ENCODE measurements at regions not wholly inside any gene's neighbourhood (a gene's known extent, or its start where the extent isn't known, plus 50 kb on each side); places are given as distances from the start of the nearest gene placed in this dataset.

DNA sequence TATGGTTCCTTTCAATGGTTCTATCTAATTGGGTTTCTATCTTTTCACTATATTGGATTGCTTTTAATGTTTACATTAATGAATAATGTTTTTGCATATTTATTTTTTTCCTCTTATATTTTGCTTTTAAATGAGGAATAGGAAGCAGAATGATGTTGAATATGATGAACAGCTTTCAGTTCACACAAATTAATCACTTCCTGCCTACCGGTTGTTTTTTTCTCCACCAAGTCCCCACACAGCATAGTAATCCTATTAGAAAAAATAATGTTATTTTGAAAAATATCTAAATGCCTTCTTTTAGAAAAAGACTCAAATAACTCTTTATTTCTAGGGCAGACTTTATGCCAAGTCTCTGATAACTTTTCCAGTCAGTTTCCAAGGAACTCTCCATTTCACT is 184.9 kb upstream of the MIR17HG start:
- no peaks in the 10 kb centered on the region for H3K4me1 ChIP-seq (ENCODE audit: control insufficient read depth in 2 of 2, insufficient read depth in 2 of 2, low read length in 2 of 2)
- no peaks in the 10 kb centered on the region for H3K27me3 ChIP-seq (ENCODE audit: control insufficient read depth in 2 of 2, insufficient read depth in 1 of 2, low read length in 1 of 2)
- no peak overlapping the region for H3K4me3 ChIP-seq (ENCODE audit: low read length in 2 of 2)
- WGBS = 28% methylated on average over 1 of the region's 1 CpG
- DNase-seq (ENCODE audit: low read depth in 6 of 9, low spot score in 9 of 9) = no peak
- H3K36me3 ChIP-seq (ENCODE audit: control insufficient read depth in 2 of 2, insufficient read depth in 2 of 2, low read length in 1 of 2) = no peaks in the 10 kb centered on the region
- H3K9me3 ChIP-seq (ENCODE audit: control insufficient read depth in 2 of 2, insufficient read depth in 1 of 2, low read length in 1 of 2) = no peaks in the 10 kb centered on the region
- H3K27ac ChIP-seq (ENCODE audit: low read depth in 1 of 2, low read length in 1 of 2) = no peak overlapping the region

DNA sequence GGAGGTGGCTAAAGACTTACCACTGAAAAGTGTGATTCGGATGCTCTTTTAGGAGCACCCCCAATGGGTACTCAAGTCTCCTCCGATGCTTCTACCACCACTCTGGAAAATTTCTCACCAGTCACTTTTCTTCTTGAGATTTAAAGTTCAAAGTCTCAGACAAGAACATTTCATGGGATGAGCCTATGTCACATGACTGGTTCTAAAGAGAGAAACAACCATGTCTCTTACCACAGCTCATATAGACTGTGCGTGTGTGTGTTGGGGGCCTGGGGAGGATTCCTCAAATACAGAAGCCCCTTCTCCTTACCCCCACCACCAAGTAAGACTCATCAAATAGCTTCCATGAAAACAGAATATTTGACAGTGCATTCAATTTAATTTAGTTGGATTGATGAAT is 181.7 kb upstream of the MIR17HG start:
- Histone ChIP-seq H3K4me1 (ENCODE audit: control insufficient read depth in 2 of 2, insufficient read depth in 2 of 2, low read length in 2 of 2) (no peaks in the 10 kb centered on the region), H3K27me3 (ENCODE audit: control insufficient read depth in 2 of 2, insufficient read depth in 1 of 2, low read length in 1 of 2) (no peaks in the 10 kb centered on the region), H3K27ac (ENCODE audit: low read depth in 1 of 2, low read length in 1 of 2) (no peak overlapping the region), H3K9me3 (ENCODE audit: control insufficient read depth in 2 of 2, insufficient read depth in 1 of 2, low read length in 1 of 2) (no peaks in the 10 kb centered on the region), H3K36me3 (ENCODE audit: control insufficient read depth in 2 of 2, insufficient read depth in 2 of 2, low read length in 1 of 2) (no peaks in the 10 kb centered on the region), H3K4me3 (ENCODE audit: low read length in 2 of 2) (no peak overlapping the region)
- WGBS = 78% methylated on average over 3 of the region's 3 CpGs
- DNase-seq (ENCODE audit: low read depth in 6 of 9, low spot score in 9 of 9) = no peak

DNA sequence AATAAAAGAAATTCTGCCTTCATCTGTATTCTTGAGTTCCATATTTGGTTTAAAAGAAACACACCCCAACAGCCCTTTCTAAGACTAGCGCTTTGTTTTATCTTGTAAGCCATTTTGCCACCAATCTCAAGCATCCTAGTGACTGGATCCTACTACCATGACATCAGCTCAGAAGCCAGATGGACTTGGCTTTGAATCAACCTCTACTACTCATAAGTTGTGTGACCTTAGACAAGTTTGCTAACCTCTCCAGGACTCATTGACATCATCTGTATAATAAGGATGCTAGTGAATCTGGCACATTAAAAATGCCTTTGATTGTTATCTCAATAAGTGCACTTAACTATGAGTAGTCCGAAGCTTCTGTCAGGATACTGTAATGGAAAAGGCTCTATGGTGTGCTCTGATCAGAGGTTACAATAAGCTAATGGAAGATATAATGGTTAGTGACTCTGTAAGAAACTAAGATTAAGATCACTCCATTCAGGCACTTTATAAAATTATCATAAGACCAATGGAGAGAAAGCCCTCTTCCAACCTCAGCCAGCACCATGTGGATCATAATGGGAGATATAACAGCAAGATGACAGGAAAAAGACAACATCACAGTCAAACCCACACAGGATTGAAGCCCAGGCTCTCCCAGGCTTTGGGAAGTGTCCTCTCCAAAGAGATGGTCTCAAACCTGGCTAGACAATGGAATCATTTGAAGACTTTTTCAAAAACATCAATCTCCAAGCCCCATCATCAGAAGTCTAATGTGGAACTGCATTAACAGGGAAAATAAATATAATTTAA is 180.6 kb upstream of the MIR17HG start:
- DNase-seq (ENCODE audit: low read depth in 6 of 9, low spot score in 9 of 9) = no peak
- no peaks in the 10 kb centered on the region for H3K4me1 ChIP-seq (ENCODE audit: control insufficient read depth in 2 of 2, insufficient read depth in 2 of 2, low read length in 2 of 2)
- WGBS = 44% methylated on average over 2 of the region's 2 CpGs
- H3K36me3 ChIP-seq (ENCODE audit: control insufficient read depth in 2 of 2, insufficient read depth in 2 of 2, low read length in 1 of 2) = no peaks in the 10 kb centered on the region
- no peaks in the 10 kb centered on the region for H3K27me3 ChIP-seq (ENCODE audit: control insufficient read depth in 2 of 2, insufficient read depth in 1 of 2, low read length in 1 of 2)
- no peak overlapping the region for H3K4me3 ChIP-seq (ENCODE audit: low read length in 2 of 2)
- no peak overlapping the region for H3K27ac ChIP-seq (ENCODE audit: low read depth in 1 of 2, low read length in 1 of 2)
- no peaks in the 10 kb centered on the region for H3K9me3 ChIP-seq (ENCODE audit: control insufficient read depth in 2 of 2, insufficient read depth in 1 of 2, low read length in 1 of 2)

DNA sequence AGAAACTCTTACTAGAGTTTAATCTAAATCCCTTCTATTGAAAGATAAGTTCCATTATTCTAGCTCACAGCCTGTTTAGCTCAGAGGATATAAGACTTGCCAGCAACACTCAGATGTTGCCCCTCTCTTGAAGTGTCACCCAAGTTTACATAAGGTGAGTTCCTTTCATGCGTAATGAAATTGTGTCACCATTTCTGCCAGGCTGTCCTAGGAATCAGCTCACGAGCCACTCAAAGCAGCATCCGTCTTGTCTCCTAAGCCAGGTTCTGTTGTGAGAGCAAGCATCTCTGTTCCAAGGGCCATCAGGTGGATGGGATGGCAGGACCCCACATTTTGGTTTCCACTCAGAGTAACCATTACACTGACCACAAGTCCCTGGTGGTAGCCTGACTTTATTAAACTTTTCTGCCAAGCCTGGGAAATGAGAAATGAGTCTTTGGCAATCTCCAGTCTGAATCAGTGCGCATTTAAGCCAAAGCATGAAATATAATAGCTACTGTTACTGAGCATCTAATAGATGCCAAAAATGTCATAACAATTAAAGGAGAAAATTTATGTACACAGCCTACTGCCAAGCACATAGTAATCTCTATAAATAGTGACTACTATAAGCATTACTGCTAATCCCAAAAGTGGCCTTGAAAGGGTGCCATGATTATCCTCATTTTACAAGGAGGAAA is 179.6 kb upstream of the MIR17HG start:
- no peak overlapping the region for H3K27ac ChIP-seq (ENCODE audit: low read depth in 1 of 2, low read length in 1 of 2)
- no peaks in the 10 kb centered on the region for H3K36me3 ChIP-seq (ENCODE audit: control insufficient read depth in 2 of 2, insufficient read depth in 2 of 2, low read length in 1 of 2)
- no peak for DNase-seq (ENCODE audit: low read depth in 6 of 9, low spot score in 9 of 9)
- H3K9me3 ChIP-seq (ENCODE audit: control insufficient read depth in 2 of 2, insufficient read depth in 1 of 2, low read length in 1 of 2) = no peaks in the 10 kb centered on the region
- no peaks in the 10 kb centered on the region for H3K4me1 ChIP-seq (ENCODE audit: control insufficient read depth in 2 of 2, insufficient read depth in 2 of 2, low read length in 2 of 2)
- 93% methylated on average over 4 of the region's 4 CpGs for WGBS
- H3K4me3 ChIP-seq (ENCODE audit: low read length in 2 of 2) = no peak overlapping the region
- H3K27me3 ChIP-seq (ENCODE audit: control insufficient read depth in 2 of 2, insufficient read depth in 1 of 2, low read length in 1 of 2) = no peaks in the 10 kb centered on the region

DNA sequence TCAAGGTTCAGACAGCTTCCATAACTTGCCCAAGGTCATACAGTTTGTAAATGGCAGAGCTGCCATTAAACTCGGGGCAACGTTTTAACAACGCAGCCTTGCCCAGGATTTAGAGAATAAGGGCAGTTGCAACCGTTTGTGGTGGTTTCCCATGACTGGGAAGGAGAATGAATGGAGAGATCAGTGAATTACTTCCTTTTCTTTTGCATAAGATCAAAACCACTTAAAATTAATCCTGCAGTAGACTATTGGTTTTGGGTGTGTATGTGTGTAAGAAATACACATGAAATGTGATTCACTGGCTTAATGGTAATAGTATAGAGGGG is 179.1 kb upstream of the MIR17HG start:
- WGBS = 48% methylated on average over 4 of the region's 4 CpGs
- no peaks in the 10 kb centered on the region for H3K27me3 ChIP-seq (ENCODE audit: control insufficient read depth in 2 of 2, insufficient read depth in 1 of 2, low read length in 1 of 2)
- H3K27ac ChIP-seq (ENCODE audit: low read depth in 1 of 2, low read length in 1 of 2) = no peak overlapping the region
- no peaks in the 10 kb centered on the region for H3K4me1 ChIP-seq (ENCODE audit: control insufficient read depth in 2 of 2, insufficient read depth in 2 of 2, low read length in 2 of 2)
- H3K9me3 ChIP-seq (ENCODE audit: control insufficient read depth in 2 of 2, insufficient read depth in 1 of 2, low read length in 1 of 2) = no peaks in the 10 kb centered on the region
- no peak for DNase-seq (ENCODE audit: low read depth in 6 of 9, low spot score in 9 of 9)
- no peaks in the 10 kb centered on the region for H3K36me3 ChIP-seq (ENCODE audit: control insufficient read depth in 2 of 2, insufficient read depth in 2 of 2, low read length in 1 of 2)
- H3K4me3 ChIP-seq (ENCODE audit: low read length in 2 of 2) = no peak overlapping the region

- no peaks in the 10 kb centered on the region for H3K9me3 ChIP-seq (ENCODE audit: control insufficient read depth in 2 of 2, insufficient read depth in 1 of 2, low read length in 1 of 2)
- no peaks in the 10 kb centered on the region for H3K36me3 ChIP-seq (ENCODE audit: control insufficient read depth in 2 of 2, insufficient read depth in 2 of 2, low read length in 1 of 2)
- no peak for DNase-seq (ENCODE audit: low read depth in 6 of 9, low spot score in 9 of 9)
- H3K4me3 ChIP-seq (ENCODE audit: low read length in 2 of 2) = no peak overlapping the region
- no peak overlapping the region for H3K27ac ChIP-seq (ENCODE audit: low read depth in 1 of 2, low read length in 1 of 2)
- WGBS = 90% methylated on average over 5 of the region's 5 CpGs
- H3K27me3 ChIP-seq (ENCODE audit: control insufficient read depth in 2 of 2, insufficient read depth in 1 of 2, low read length in 1 of 2) = no peaks in the 10 kb centered on the region
- H3K4me1 ChIP-seq (ENCODE audit: control insufficient read depth in 2 of 2, insufficient read depth in 2 of 2, low read length in 2 of 2) = no peaks in the 10 kb centered on the region
These were observed 178.0 kb upstream of the MIR17HG start for GRCh38 chr13:91169321-91170050.

- Histone ChIP-seq H3K9me3 (ENCODE audit: control insufficient read depth in 2 of 2, insufficient read depth in 1 of 2, low read length in 1 of 2) (peaks cover 0 to 1% of the 10 kb centered on the region in 2 donors), H3K4me3 (ENCODE audit: low read length in 2 of 2) (no peak overlapping the region), H3K27me3 (ENCODE audit: control insufficient read depth in 2 of 2, insufficient read depth in 1 of 2, low read length in 1 of 2) (peaks cover 3 to 15% of the 10 kb centered on the region in 2 donors), H3K36me3 (ENCODE audit: control insufficient read depth in 2 of 2, insufficient read depth in 2 of 2, low read length in 1 of 2) (no peaks in the 10 kb centered on the region), H3K27ac (ENCODE audit: low read depth in 1 of 2, low read length in 1 of 2) (no peak overlapping the region), H3K4me1 (ENCODE audit: control insufficient read depth in 2 of 2, insufficient read depth in 2 of 2, low read length in 2 of 2) (no peaks in the 10 kb centered on the region)
- no peak for DNase-seq (ENCODE audit: low read depth in 6 of 9, low spot score in 9 of 9)
- 84% methylated on average over 4 of the region's 4 CpGs for WGBS
These were observed 175.3 kb upstream of the MIR17HG start for GRCh38 chr13:91172160-91172559.

- H3K9me3 ChIP-seq (ENCODE audit: control insufficient read depth in 2 of 2, insufficient read depth in 1 of 2, low read length in 1 of 2) = peaks cover 0 to 1% of the 10 kb centered on the region in 2 donors
- H3K27ac ChIP-seq (ENCODE audit: low read depth in 1 of 2, low read length in 1 of 2) = no peak overlapping the region
- no peaks in the 10 kb centered on the region for H3K36me3 ChIP-seq (ENCODE audit: control insufficient read depth in 2 of 2, insufficient read depth in 2 of 2, low read length in 1 of 2)
- DNase-seq (ENCODE audit: low read depth in 6 of 9, low spot score in 9 of 9) = no peak
- peak overlapping the region; percentile 5 to 23 for H3K4me3 ChIP-seq (ENCODE audit: low read length in 2 of 2)
- H3K27me3 ChIP-seq (ENCODE audit: control insufficient read depth in 2 of 2, insufficient read depth in 1 of 2, low read length in 1 of 2) = peaks cover 3 to 15% of the 10 kb centered on the region in 2 donors
- H3K4me1 ChIP-seq (ENCODE audit: control insufficient read depth in 2 of 2, insufficient read depth in 2 of 2, low read length in 2 of 2) = no peaks in the 10 kb centered on the region
- WGBS = 12% methylated on average over 52 of the region's 52 CpGs
These were observed 172.5 kb upstream of the MIR17HG start for GRCh38 chr13:91174886-91175501.

DNA sequence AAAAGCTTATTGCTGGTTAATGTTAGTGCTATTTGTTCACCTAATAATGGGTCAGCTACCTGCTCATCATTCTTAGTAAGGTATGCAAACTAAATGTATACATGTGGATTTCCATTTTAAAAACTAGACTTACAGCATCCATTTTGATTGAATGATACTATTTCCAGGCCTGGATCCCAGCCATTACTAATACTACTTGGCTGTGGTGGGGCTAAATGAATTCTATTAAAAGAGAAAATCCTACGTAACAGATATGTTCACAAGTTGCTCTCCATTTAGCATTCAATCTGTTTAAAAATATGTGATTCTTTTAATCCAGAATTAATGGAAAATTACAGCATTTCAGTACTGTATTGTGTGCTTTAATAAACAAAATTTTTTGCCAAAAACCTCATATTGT is 169.4 kb upstream of the MIR17HG start:
- WGBS = 96% methylated on average over 1 of the region's 1 CpG
- Histone ChIP-seq H3K4me3 (ENCODE audit: low read length in 2 of 2) (no peak overlapping the region), H3K27ac (ENCODE audit: low read depth in 1 of 2, low read length in 1 of 2) (no peak overlapping the region), H3K27me3 (ENCODE audit: control insufficient read depth in 2 of 2, insufficient read depth in 1 of 2, low read length in 1 of 2) (peaks cover 3 to 15% of the 10 kb centered on the region in 2 donors), H3K36me3 (ENCODE audit: control insufficient read depth in 2 of 2, insufficient read depth in 2 of 2, low read length in 1 of 2) (no peaks in the 10 kb centered on the region), H3K4me1 (ENCODE audit: control insufficient read depth in 2 of 2, insufficient read depth in 2 of 2, low read length in 2 of 2) (no peaks in the 10 kb centered on the region), H3K9me3 (ENCODE audit: control insufficient read depth in 2 of 2, insufficient read depth in 1 of 2, low read length in 1 of 2) (peaks cover 0 to 1% of the 10 kb centered on the region in 2 donors)
- no peak for DNase-seq (ENCODE audit: low read depth in 6 of 9, low spot score in 9 of 9)

Data from thymus (tissue), 11 donors.